ENCODE measurements at regions not wholly inside any gene's neighbourhood (a gene's known extent, or its start where the extent isn't known, plus 50 kb on each side); places are given as distances from the start of the nearest gene placed in this dataset.

DNA sequence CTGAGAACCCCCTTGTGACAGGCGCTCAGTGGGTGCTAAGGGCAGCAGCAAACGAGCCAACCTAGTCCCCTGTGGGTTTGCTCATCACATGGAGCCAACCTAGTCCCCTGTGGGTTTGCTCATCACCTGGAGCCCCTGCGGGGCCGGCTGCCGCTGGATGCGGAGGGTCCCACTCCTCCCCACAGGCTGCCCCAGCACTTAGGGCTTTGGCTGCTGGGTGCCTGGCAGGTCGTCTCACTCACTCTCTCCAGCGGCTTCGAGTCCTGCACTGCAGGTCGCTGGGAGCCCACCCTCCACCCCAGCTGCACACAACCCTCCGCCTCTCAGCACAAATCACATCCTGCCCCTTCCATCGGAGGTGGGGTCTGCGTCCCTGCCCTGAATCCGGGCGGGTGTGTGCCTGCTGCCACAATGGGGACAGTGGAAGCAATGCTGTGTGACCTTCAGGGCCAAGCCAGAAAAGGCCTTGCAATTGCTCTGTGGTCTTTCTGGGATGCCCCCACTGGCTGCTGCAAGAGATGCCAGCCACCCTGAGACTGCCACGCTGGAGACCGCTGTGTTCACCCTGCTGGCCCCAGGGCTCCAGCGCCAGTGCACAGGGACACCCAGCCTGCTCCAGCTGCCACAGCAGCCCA lies 248.1 kb upstream of the SALL3 start:
- TF ChIP-seq, protein P1, sequence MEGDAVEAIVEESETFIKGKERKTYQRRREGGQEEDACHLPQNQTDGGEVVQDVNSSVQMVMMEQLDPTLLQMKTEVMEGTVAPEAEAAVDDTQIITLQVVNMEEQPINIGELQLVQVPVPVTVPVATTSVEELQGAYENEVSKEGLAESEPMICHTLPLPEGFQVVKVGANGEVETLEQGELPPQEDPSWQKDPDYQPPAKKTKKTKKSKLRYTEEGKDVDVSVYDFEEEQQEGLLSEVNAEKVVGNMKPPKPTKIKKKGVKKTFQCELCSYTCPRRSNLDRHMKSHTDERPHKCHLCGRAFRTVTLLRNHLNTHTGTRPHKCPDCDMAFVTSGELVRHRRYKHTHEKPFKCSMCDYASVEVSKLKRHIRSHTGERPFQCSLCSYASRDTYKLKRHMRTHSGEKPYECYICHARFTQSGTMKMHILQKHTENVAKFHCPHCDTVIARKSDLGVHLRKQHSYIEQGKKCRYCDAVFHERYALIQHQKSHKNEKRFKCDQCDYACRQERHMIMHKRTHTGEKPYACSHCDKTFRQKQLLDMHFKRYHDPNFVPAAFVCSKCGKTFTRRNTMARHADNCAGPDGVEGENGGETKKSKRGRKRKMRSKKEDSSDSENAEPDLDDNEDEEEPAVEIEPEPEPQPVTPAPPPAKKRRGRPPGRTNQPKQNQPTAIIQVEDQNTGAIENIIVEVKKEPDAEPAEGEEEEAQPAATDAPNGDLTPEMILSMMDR (IDR thresholded peaks at IDR 0.05; ENCODE audit: low read depth, low read length, poor library complexity, severe bottlenecking), result no peak
- no peak for TF ChIP-seq EZH2phosphoT487 (IDR thresholded peaks at IDR 0.05; ENCODE audit: borderline replicate concordance, low read length)
